ENCODE measurements at regions not wholly inside any gene's neighbourhood (a gene's known extent, or its start where the extent isn't known, plus 50 kb on each side); places are given as distances from the start of the nearest gene placed in this dataset.
"Not testable (repeated sequence)": the region's sequence is repeated elsewhere in the genome, so short reads cannot be mapped to it uniquely, and the experiment has no call there.

DNA sequence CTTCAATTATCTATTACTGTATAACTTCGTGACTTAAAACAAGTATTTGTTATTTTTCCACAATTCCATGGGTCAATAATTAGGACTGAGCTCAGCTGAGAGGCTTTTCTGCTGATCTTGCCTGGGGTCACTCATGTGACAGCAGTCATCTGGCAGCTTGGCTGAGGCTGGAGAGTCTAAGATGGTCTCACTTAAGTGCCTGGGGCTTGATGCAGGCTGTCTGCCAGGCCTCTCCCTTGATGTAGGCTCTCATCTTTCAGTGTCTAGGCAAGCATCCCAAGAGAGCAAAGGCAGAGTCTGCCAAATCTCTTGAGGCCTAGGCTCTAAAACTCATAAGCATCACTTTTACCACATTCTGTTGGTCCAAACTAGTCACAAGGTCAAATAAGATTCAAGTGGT lies 93.2 kb downstream of the NKX2-1 start:
- Histone ChIP-seq H3K27me3 (ENCODE audit: control insufficient read depth in 3 of 3, insufficient read depth in 3 of 3, low read length in 3 of 3) (no peaks in the 10 kb centered on the region), H3K9me3 (ENCODE audit: control insufficient read depth in 2 of 2, insufficient read depth in 1 of 2, low read depth in 1 of 2, low read length in 1 of 2) (no peaks in the 10 kb centered on the region), H3K36me3 (ENCODE audit: control insufficient read depth in 3 of 3, insufficient read depth in 2 of 3, low read depth in 1 of 3, low read length in 3 of 3) (no peaks in the 10 kb centered on the region), H3K27ac (ENCODE audit: low read depth in 1 of 3, low read length in 2 of 3) (no peak overlapping the region), H3K4me3 (ENCODE audit: low read depth in 1 of 3, low read length in 3 of 3) (no peak overlapping the region), H3K4me1 (ENCODE audit: control insufficient read depth in 3 of 3, insufficient read depth in 2 of 3, low read depth in 1 of 3, low read length in 2 of 3) (no peaks in the 10 kb centered on the region)
- DNase-seq (no peak), FAIRE-seq (no peak)
- 63 to 70% (median 63%) methylated on average over 1 of the region's 1 CpG for WGBS, 3 donors

DNA sequence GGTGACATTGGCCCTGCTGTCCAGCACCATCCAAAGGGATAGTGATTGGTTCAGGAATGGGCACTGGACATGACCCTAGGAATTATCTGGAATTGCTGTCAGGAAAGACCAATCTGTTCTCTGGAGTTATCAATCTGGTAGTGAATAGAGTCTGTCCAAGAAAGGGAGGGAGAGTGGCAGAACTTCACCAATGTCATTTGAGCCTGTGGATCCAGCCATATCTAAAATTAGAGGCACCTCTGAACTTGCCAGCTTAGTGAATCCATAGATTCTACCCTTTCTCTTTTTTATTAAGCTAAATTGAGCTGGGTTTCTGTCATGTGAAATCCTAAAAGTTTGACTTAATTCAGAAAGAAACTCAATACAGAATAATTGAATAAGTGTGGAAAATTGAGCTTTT lies 93.9 kb downstream of the NKX2-1 start:
- Histone ChIP-seq H3K27ac (ENCODE audit: low read depth in 1 of 3, low read length in 2 of 3) (no peak overlapping the region), H3K27me3 (ENCODE audit: control insufficient read depth in 3 of 3, insufficient read depth in 3 of 3, low read length in 3 of 3) (no peaks in the 10 kb centered on the region), H3K4me1 (ENCODE audit: control insufficient read depth in 3 of 3, insufficient read depth in 2 of 3, low read depth in 1 of 3, low read length in 2 of 3) (no peaks in the 10 kb centered on the region), H3K9me3 (ENCODE audit: control insufficient read depth in 2 of 2, insufficient read depth in 1 of 2, low read depth in 1 of 2, low read length in 1 of 2) (no peaks in the 10 kb centered on the region), H3K4me3 (ENCODE audit: low read depth in 1 of 3, low read length in 3 of 3) (no peak overlapping the region), H3K36me3 (ENCODE audit: control insufficient read depth in 3 of 3, insufficient read depth in 2 of 3, low read depth in 1 of 3, low read length in 3 of 3) (no peaks in the 10 kb centered on the region)
- FAIRE-seq, result no peak
- DNase-seq, result no peak

DNA sequence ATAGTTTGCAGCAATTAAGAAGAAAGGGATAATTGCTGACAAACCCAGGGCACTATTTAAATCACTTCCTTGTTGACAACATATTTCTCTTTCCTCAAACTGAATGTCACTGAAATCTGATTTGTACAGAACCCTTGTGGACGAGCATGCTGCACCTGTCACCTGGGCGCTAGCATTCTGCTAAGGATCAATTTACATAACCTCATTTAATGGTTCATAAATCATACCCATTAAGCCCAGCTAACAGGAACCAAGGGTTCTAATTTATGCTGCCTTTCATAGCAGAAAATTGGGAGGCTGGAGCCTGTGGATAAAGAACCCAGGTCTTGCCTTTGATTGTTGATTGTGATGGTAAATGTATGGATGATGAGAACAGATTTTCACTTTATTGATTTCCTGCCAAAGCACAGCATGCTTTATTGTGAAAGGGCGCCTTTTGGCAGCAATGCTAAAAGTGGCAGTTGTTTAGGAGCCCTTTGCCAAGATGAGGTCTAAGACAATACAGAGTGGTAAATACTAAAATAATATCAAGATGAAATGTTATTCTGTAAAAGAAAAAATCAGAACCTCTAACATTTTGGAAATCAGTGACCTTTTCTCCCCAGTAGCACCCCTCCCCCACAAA lies 95.4 kb downstream of the NKX2-1 start:
- Histone ChIP-seq H3K4me3 (ENCODE audit: low read depth in 1 of 3, low read length in 3 of 3) (no peak overlapping the region), H3K36me3 (ENCODE audit: control insufficient read depth in 3 of 3, insufficient read depth in 2 of 3, low read depth in 1 of 3, low read length in 3 of 3) (no peaks in the 10 kb centered on the region), H3K27me3 (ENCODE audit: control insufficient read depth in 3 of 3, insufficient read depth in 3 of 3, low read length in 3 of 3) (no peaks in the 10 kb centered on the region), H3K9me3 (ENCODE audit: control insufficient read depth in 2 of 2, insufficient read depth in 1 of 2, low read depth in 1 of 2, low read length in 1 of 2) (no peaks in the 10 kb centered on the region), H3K27ac (ENCODE audit: low read depth in 1 of 3, low read length in 2 of 3) (no peak overlapping the region), H3K4me1 (ENCODE audit: control insufficient read depth in 3 of 3, insufficient read depth in 2 of 3, low read depth in 1 of 3, low read length in 2 of 3) (no peaks in the 10 kb centered on the region)
- no peak for FAIRE-seq
- no peak for DNase-seq
- WGBS, 3 donors, result 23 to 53% (median 31%) methylated on average over 3 of the region's 3 CpGs

DNA sequence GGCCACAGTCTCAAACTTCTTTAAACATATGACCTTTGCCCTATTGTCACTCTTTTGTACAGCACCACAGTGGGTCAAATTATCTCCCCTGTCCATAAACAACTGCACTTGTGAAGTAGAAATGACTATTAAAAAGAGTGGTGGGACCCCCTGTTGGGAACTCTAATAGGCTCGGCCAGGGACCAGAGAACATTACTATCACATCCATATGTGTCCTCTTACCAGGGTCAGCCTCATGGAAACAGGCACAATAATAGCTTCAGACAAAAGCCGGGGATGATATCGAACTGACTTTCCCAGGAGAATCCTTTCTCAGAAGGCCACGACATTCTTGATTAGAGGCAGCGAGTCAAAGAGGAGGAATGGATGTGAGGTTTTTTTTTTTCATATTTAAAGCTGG lies 96.6 kb downstream of the NKX2-1 start:
- Histone ChIP-seq H3K4me3 (ENCODE audit: low read depth in 1 of 3, low read length in 3 of 3) (no peak overlapping the region), H3K4me1 (ENCODE audit: control insufficient read depth in 3 of 3, insufficient read depth in 2 of 3, low read depth in 1 of 3, low read length in 2 of 3) (no peaks in the 10 kb centered on the region), H3K27ac (ENCODE audit: low read depth in 1 of 3, low read length in 2 of 3) (no peak overlapping the region), H3K27me3 (ENCODE audit: control insufficient read depth in 3 of 3, insufficient read depth in 3 of 3, low read length in 3 of 3) (no peaks in the 10 kb centered on the region), H3K36me3 (ENCODE audit: control insufficient read depth in 3 of 3, insufficient read depth in 2 of 3, low read depth in 1 of 3, low read length in 3 of 3) (no peaks in the 10 kb centered on the region), H3K9me3 (ENCODE audit: control insufficient read depth in 2 of 2, insufficient read depth in 1 of 2, low read depth in 1 of 2, low read length in 1 of 2) (no peaks in the 10 kb centered on the region)
- no peak for DNase-seq
- no peak for FAIRE-seq
- WGBS, 3 donors, result 68 to 74% (median 70%) methylated on average over 5 of the region's 5 CpGs

DNA sequence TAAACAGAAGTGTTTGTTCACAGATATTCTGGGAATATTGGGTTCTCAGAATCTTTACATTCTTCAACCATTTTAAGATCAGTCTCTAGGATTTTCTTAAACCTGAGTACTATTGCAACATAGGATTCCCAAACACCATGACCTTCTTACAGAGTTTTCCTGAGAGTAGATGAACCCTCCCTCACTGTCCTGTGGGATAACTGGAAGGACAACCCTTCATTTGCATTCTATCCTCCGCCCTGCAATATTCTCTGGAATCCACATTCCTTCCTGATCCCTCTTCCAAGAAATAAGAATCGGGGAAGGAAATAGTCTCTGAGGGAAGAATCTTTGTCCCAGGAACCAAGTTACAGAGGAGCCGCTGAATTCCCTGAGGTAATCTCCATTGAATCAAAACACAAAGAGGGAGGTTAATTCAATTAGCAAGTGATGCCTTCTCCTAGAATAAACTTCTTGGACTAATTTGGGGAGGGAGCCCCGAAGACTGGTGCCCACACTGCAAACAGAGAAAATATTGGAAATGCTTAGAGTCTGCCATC lies 99.8 kb upstream of the MBIP start:
- H3K27me3 ChIP-seq (ENCODE audit: control insufficient read depth in 3 of 3, insufficient read depth in 3 of 3, low read length in 3 of 3), result no peaks in the 10 kb centered on the region
- no peaks in the 10 kb centered on the region for H3K36me3 ChIP-seq (ENCODE audit: control insufficient read depth in 3 of 3, insufficient read depth in 2 of 3, low read depth in 1 of 3, low read length in 3 of 3)
- DNase-seq, result no peak
- no peaks in the 10 kb centered on the region for H3K9me3 ChIP-seq (ENCODE audit: control insufficient read depth in 2 of 2, insufficient read depth in 1 of 2, low read depth in 1 of 2, low read length in 1 of 2)
- WGBS, 3 donors, result 54 to 72% (median 59%) methylated on average over 4 of the region's 4 CpGs
- no peak for FAIRE-seq
- no peaks in the 10 kb centered on the region for H3K4me1 ChIP-seq (ENCODE audit: control insufficient read depth in 3 of 3, insufficient read depth in 2 of 3, low read depth in 1 of 3, low read length in 2 of 3)
- no peak overlapping the region for H3K4me3 ChIP-seq (ENCODE audit: low read depth in 1 of 3, low read length in 3 of 3)
- no peak overlapping the region for H3K27ac ChIP-seq (ENCODE audit: low read depth in 1 of 3, low read length in 2 of 3)

DNA sequence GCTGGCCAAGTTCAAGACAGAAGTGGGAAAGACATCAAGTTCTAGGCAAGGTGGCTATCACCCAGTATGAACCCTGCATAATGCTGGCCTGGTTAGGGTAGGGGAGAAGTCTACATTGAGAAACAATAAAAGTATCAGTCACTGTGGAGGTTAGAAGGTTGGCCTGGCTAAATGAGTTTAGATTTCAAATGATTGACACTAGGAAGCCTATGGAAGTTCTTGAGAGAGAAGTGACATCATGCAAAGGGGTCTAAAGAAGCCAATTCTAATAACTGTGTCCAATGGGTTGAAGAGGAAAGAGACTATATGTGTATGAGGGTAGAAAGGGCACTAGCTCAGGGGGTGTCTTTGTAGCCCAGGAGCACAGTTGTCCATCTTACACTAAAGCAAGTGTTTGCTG lies 98.5 kb upstream of the MBIP start:
- H3K27ac ChIP-seq (ENCODE audit: low read depth in 1 of 3, low read length in 2 of 3), result no peak overlapping the region
- DNase-seq (no peak), FAIRE-seq (no peak)
- no peaks in the 10 kb centered on the region for H3K9me3 ChIP-seq (ENCODE audit: control insufficient read depth in 2 of 2, insufficient read depth in 1 of 2, low read depth in 1 of 2, low read length in 1 of 2)
- no peaks in the 10 kb centered on the region for H3K36me3 ChIP-seq (ENCODE audit: control insufficient read depth in 3 of 3, insufficient read depth in 2 of 3, low read depth in 1 of 3, low read length in 3 of 3)
- H3K4me3 ChIP-seq (ENCODE audit: low read depth in 1 of 3, low read length in 3 of 3), result no peak overlapping the region
- no peaks in the 10 kb centered on the region for H3K4me1 ChIP-seq (ENCODE audit: control insufficient read depth in 3 of 3, insufficient read depth in 2 of 3, low read depth in 1 of 3, low read length in 2 of 3)
- no peaks in the 10 kb centered on the region for H3K27me3 ChIP-seq (ENCODE audit: control insufficient read depth in 3 of 3, insufficient read depth in 3 of 3, low read length in 3 of 3)

DNA sequence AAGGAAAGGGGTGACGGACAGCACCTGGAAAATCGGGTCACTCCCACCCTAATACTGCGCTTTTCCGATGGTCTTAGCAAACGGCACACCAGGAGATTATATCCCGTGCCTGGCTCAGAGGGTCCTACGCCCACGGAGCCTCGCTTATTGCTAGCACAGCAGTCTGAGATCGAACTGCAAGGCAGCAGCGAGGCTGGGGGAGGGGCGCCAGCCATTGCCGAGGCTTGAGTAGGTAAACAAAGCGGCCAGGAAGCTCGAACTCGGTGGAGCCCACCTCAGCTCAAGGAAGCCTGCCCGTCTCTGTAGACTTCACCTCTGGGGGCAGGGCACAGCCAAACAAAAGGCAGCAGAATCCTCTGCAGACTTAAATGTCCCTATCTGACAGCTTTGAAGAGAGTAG lies 91.5 kb upstream of the MBIP start:
- not testable (repeated sequence) for H3K4me3 ChIP-seq (ENCODE audit: low read depth in 1 of 3, low read length in 3 of 3); FAIRE-seq; H3K27ac ChIP-seq (ENCODE audit: low read depth in 1 of 3, low read length in 2 of 3); DNase-seq; H3K27me3 ChIP-seq (ENCODE audit: control insufficient read depth in 3 of 3, insufficient read depth in 3 of 3, low read length in 3 of 3); H3K9me3 ChIP-seq (ENCODE audit: control insufficient read depth in 2 of 2, insufficient read depth in 1 of 2, low read depth in 1 of 2, low read length in 1 of 2); H3K36me3 ChIP-seq (ENCODE audit: control insufficient read depth in 3 of 3, insufficient read depth in 2 of 3, low read depth in 1 of 3, low read length in 3 of 3); H3K4me1 ChIP-seq (ENCODE audit: control insufficient read depth in 3 of 3, insufficient read depth in 2 of 3, low read depth in 1 of 3, low read length in 2 of 3)
- 82 to 90% (median 89%) methylated on average over 15 to 17 of the region's 17 CpGs for WGBS, 3 donors

DNA sequence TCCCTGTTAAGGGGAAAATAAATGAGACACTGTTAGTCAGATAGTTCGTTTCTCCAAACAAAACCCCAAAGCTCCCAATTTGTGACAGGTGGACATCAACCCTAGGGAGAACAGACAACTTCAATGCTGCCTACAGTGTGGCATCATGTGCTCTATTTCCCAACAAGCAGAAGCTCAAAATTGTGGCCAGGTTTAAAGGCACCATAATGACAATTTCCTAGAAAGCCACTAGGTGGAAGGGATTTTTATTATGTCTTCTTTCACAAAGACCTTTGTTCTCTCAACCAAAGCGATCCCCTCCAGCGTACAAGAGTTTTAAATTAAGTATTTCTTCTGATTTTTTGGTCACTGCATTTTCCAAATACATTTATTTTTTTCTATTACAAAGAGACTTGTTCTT lies 88.0 kb upstream of the MBIP start:
- Histone ChIP-seq H3K27ac (ENCODE audit: low read depth in 1 of 3, low read length in 2 of 3) (no peak overlapping the region), H3K9me3 (ENCODE audit: control insufficient read depth in 2 of 2, insufficient read depth in 1 of 2, low read depth in 1 of 2, low read length in 1 of 2) (peaks cover 0 to 2% of the 10 kb centered on the region in 2 donors), H3K36me3 (ENCODE audit: control insufficient read depth in 3 of 3, insufficient read depth in 2 of 3, low read depth in 1 of 3, low read length in 3 of 3) (no peaks in the 10 kb centered on the region), H3K4me1 (ENCODE audit: control insufficient read depth in 3 of 3, insufficient read depth in 2 of 3, low read depth in 1 of 3, low read length in 2 of 3) (no peaks in the 10 kb centered on the region), H3K4me3 (ENCODE audit: low read depth in 1 of 3, low read length in 3 of 3) (no peak overlapping the region), H3K27me3 (ENCODE audit: control insufficient read depth in 3 of 3, insufficient read depth in 3 of 3, low read length in 3 of 3) (no peaks in the 10 kb centered on the region)
- FAIRE-seq, result no peak
- DNase-seq, result no peak
- WGBS, 3 donors, result 44 to 49% (median 47%) methylated on average over 3 of the region's 3 CpGs

DNA sequence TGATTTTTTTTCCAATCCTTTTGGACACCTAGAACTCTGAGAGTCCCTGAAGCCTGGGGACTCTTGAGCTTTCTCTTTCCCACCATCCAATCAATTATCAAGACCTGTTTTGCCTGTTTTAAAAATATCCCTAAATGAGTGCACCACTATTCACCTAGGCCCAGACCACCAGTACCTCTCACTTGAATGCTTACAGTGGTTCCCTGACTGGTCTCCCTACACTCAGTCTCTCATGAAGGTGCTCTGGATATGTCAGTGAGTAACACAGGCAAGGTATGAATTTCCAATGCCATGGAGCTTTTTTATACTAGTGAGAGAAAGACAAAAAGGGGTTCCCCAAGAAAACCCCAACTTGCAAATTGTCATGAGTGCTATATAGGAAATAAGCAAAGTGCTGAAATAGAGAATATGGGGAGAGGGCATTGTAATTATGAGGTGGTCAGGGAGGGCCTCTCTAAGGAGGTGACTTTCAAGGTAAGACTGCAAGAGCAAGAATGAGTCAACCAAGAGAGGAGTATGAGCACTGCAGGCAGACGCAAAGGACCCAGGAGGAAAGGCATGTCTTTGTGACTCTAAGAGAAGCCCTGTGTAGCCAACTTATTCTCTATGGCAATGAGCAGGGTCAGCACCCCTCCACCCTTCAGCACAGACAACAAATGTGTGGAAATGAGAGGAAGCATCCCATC lies 85.3 kb upstream of the MBIP start:
- 80 to 85% (median 83%) methylated on average over 1 of the region's 1 CpG for WGBS, 3 donors
- Histone ChIP-seq H3K9me3 (ENCODE audit: control insufficient read depth in 2 of 2, insufficient read depth in 1 of 2, low read depth in 1 of 2, low read length in 1 of 2) (no peaks in the 10 kb centered on the region), H3K27me3 (ENCODE audit: control insufficient read depth in 3 of 3, insufficient read depth in 3 of 3, low read length in 3 of 3) (no peaks in the 10 kb centered on the region), H3K36me3 (ENCODE audit: control insufficient read depth in 3 of 3, insufficient read depth in 2 of 3, low read depth in 1 of 3, low read length in 3 of 3) (no peaks in the 10 kb centered on the region), H3K27ac (ENCODE audit: low read depth in 1 of 3, low read length in 2 of 3) (no peak overlapping the region), H3K4me1 (ENCODE audit: control insufficient read depth in 3 of 3, insufficient read depth in 2 of 3, low read depth in 1 of 3, low read length in 2 of 3) (no peaks in the 10 kb centered on the region), H3K4me3 (ENCODE audit: low read depth in 1 of 3, low read length in 3 of 3) (no peak overlapping the region)
- FAIRE-seq, result no peak
- no peak for DNase-seq
